ENCODE measurements at regions not wholly inside any gene's neighbourhood (a gene's known extent, or its start where the extent isn't known, plus 50 kb on each side); places are given as distances from the start of the nearest gene placed in this dataset.
"Not testable (repeated sequence)": the region's sequence is repeated elsewhere in the genome, so short reads cannot be mapped to it uniquely, and the experiment has no call there.

DNA sequence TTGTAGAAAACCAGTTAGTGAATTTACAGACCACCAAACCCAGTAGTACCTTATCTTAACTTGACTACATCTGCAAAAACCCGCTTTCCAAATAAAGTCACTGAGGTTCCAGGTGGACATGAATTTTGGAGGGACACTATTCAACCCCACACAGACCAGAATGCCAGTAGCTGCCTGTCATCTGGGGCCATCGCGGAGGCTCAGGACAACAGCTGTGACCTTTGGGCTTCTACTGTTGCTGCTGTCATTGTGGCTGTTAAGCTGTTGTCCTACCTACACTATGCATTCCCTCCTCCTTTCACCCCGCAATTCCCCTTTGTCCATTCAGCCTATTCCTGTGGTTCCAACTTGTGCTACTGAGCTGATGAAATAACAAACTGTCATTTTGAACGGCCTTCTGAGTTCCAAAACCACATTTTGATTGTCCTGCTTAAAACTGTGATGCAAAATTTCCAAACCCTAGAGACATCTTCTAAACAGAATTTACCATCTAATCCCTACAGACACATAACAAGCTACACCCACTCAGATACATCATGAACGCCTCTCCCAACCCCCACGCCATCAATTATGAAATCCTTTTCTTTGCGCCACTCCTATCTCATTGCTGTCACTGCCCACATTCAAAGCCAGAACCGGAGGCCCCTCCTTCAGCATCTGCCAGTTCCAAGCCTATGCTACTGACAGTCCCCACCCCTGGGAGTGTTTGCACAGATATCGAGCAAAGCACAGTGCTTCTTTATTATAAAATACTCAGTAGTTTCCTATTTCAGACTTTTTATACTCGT, 125.0 kb downstream of the C6orf118 start:
- no peaks in the 10 kb centered on the region for H3K9me3 Mint-ChIP-seq
- no peak overlapping the region for H3K4me3 Mint-ChIP-seq
- H3K36me3 Mint-ChIP-seq = no peaks in the 10 kb centered on the region
- H3K27ac Mint-ChIP-seq = no peak overlapping the region
- no peaks in the 10 kb centered on the region for H3K27me3 Mint-ChIP-seq
- H3K4me1 Mint-ChIP-seq = no peaks in the 10 kb centered on the region

DNA sequence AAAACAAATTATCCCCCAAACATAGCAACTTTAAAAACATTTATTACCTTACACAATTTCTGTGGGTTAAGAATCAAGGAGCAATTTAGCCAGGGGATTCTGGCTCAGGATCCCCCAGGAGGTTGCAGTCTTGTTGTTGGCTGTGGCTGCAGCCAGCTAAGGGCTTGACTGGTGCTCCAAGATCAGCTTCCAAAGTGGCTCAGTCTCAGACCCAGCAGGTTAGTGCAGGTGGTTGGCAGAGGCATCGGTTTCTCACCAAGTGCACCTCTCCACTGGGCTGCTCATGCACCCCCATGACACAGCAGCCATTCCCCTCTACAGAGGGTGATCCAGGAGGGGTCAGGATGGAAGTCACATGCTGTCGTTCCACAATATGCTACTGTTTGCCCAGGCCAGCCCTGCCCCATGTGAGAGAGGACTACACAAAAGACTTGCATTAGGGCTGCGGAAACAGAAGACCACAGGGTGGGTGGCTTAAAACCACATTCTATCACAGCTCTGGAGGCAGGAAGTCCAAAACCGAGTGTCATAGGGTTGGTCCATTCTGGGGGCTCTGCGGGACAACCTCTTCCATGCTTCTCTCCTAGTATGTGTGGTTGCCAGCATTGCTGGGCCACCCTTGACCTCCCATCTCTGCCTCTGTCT, 125.8 kb downstream of the C6orf118 start:
- Mint-ChIP-seq H3K9me3 (no peaks in the 10 kb centered on the region), H3K4me1 (no peaks in the 10 kb centered on the region), H3K27me3 (no peaks in the 10 kb centered on the region), H3K4me3 (no peak overlapping the region), H3K27ac (no peak overlapping the region), H3K36me3 (no peaks in the 10 kb centered on the region)

DNA sequence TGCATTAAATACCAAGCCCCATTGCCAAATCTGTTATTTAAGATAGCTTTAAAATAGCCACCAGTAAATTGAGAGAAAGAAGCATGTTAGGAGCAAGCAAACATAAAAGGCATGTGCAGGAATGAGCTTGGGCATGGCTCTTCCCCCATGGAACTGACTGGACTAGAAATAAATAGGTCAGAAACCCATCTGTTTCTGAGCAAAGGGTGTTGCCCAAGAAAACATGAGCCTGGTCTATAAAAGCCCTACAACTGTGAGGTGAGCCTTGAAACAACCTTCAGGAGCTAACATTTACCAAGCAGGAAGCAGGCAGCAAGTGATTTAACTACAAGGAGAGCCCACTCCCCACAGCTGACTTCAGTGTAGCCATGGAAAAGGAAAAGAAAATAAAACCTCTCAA, 126.3 kb downstream of the C6orf118 start:
- Mint-ChIP-seq H3K27ac (no peak overlapping the region), H3K27me3 (no peaks in the 10 kb centered on the region), H3K4me1 (no peaks in the 10 kb centered on the region), H3K36me3 (no peaks in the 10 kb centered on the region), H3K4me3 (no peak overlapping the region), H3K9me3 (no peaks in the 10 kb centered on the region)

DNA sequence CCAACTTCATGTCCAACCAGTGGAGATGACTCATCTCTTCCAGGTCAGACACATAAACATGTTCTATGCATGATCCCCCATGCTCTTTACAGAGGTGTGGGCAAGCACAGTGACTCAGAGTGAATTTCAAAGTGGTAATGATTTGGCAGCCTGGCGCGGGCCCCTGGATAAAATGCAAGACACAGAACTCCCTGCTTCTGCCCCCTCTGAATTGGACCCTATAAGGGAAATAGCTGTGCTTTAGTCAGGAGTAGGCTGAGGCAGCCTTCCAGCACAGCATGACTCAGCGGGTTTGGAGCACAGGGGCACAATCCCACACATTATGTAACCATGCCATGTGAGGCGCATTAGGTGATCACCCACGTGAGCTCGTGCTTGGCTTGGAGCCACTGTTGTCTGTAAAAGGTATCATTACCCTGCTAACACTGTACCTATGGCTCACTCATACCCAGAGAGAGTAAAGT, 127.4 kb downstream of the C6orf118 start:
- Mint-ChIP-seq H3K4me1 (no peaks in the 10 kb centered on the region), H3K36me3 (no peaks in the 10 kb centered on the region), H3K4me3 (no peak overlapping the region), H3K27ac (no peak overlapping the region), H3K27me3 (no peaks in the 10 kb centered on the region), H3K9me3 (no peaks in the 10 kb centered on the region)

DNA sequence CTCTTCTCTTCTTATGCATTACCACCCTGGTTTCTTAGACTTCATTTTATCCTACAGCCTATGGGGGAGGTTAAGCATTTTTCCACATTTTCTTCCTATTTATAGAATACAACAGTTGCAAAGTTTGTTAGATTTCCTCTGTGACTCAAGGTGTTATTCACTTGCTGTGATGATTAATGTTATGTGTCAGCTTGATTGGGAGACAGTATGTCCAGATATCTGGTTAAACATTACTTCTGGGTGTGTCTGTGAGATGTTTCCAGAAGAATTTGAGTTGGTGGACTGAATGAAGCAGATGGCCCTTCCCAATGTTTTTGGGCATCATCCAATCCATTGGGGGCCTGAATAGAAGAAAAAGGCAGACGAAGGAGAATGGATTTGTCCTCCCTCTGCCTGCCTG, 131.3 kb downstream of the C6orf118 start:
- Mint-ChIP-seq H3K27me3 (no peaks in the 10 kb centered on the region), H3K9me3 (peaks cover 8% of the 10 kb centered on the region), H3K27ac (no peak overlapping the region), H3K36me3 (no peaks in the 10 kb centered on the region), H3K4me3 (no peak overlapping the region), H3K4me1 (no peaks in the 10 kb centered on the region)

DNA sequence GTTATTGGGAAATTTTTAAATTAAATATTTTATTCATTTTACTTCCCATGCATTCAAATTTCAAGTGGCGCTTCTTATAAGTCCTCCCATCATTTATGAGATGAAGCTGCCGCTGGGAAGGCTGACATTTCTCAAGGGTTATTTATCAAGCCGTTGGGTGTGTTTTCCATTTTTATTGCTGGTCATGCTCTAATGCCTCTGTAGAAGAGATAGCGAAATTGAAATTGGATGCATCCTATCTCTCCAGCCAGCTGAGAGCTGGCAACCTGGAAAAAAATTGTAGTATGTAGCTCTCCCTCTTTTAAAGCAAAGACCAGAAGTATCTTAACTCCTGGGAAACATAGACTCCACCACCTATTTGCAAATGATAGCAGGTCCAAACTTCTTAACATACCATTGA, 135.9 kb downstream of the C6orf118 start:
- Mint-ChIP-seq H3K27me3 (no peaks in the 10 kb centered on the region), H3K36me3 (no peaks in the 10 kb centered on the region), H3K4me1 (no peaks in the 10 kb centered on the region), H3K4me3 (no peak overlapping the region), H3K9me3 (peaks cover 8% of the 10 kb centered on the region), H3K27ac (no peak overlapping the region)

DNA sequence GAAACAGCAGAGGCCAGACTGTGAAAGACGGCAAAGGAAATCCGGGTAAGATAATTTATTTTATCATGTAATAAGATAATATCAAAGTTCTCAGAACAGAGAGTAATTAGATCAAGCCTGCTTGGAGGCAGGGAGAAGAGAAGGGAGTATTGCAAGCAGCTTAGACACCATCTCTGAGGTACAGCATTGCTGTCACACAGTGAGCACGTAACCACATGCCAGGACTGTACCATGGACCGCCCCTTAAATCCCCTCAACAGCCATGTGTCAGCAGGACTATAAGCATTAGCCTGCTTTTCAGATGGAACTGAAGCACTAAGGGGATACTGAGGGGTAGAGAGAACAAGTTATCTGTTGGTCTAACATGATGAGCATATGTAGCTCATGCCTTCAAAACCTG, 141.5 kb downstream of the C6orf118 start:
- Mint-ChIP-seq H3K4me3 (no peak overlapping the region), H3K27me3 (no peaks in the 10 kb centered on the region), H3K27ac (no peak overlapping the region), H3K4me1 (no peaks in the 10 kb centered on the region), H3K36me3 (no peaks in the 10 kb centered on the region), H3K9me3 (peaks cover 14% of the 10 kb centered on the region)

DNA sequence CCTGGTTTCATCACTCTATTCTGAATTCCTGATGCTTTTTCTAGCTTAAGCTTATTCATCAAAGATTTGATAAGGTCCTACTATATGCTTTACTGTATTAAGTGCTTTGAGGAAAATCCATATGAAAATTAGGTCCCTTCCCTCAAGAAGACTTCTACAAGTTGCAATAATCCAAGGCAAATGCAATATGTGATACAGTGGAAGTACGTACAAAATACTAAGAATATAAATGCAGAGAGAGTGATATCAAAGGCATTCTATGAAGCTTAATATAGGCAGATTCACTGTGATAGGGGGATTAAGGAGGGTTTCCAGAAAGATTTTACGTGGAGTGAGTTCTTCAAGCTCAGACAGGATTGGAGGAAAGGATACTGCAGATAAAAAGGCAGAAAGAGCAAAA, 142.1 kb downstream of the C6orf118 start:
- Mint-ChIP-seq H3K4me1 (no peaks in the 10 kb centered on the region), H3K9me3 (peaks cover 14% of the 10 kb centered on the region), H3K27me3 (no peaks in the 10 kb centered on the region), H3K27ac (no peak overlapping the region), H3K4me3 (no peak overlapping the region), H3K36me3 (no peaks in the 10 kb centered on the region)

DNA sequence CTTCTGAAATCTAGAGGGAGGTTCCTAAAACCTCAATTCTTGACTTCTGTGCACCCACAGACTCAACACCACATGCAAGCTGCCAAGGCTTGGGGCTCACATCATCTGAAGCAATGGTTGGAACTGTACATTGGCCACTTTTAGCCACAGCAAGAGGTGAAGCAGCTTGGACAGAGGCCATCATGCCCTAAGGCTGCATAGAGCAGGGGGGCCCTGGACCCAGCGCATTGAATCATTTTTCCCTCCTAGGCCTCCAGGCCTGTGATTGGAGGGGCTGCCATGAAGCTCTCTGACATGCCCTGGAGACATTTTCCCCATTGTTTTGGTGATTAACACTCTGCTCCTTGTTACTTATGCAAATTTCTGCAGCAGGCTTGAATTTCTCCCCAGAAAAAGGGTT, 145.9 kb downstream of the C6orf118 start:
- no peaks in the 10 kb centered on the region for H3K27me3 Mint-ChIP-seq
- H3K36me3 Mint-ChIP-seq = no peaks in the 10 kb centered on the region
- peaks cover 14% of the 10 kb centered on the region for H3K9me3 Mint-ChIP-seq
- H3K4me3 Mint-ChIP-seq = no peak overlapping the region
- no peak overlapping the region for H3K27ac Mint-ChIP-seq
- no peaks in the 10 kb centered on the region for H3K4me1 Mint-ChIP-seq

DNA sequence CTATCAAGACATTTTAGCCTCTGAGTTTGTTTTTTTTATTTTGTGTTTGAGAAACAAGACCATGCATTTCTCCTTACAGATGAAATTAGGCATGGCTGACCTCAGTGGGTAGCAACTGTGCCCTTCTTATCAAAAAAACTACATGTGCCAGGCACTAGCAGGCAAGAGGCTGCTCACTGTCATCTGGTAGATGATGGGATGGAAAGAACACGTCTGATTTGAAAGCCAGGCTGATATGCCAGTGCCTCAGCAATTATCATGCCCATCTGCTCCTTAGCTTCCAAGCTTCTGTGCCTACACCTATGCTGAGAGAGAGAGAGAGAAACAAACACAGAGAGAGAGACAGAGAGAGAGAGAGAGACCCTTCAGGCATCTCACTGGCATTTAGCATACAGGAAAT, 149.9 kb downstream of the C6orf118 start:
- Mint-ChIP-seq H3K27ac (no peak overlapping the region), H3K4me1 (no peaks in the 10 kb centered on the region), H3K4me3 (no peak overlapping the region), H3K27me3 (no peaks in the 10 kb centered on the region), H3K9me3 (peaks cover 5% of the 10 kb centered on the region), H3K36me3 (no peaks in the 10 kb centered on the region)

DNA sequence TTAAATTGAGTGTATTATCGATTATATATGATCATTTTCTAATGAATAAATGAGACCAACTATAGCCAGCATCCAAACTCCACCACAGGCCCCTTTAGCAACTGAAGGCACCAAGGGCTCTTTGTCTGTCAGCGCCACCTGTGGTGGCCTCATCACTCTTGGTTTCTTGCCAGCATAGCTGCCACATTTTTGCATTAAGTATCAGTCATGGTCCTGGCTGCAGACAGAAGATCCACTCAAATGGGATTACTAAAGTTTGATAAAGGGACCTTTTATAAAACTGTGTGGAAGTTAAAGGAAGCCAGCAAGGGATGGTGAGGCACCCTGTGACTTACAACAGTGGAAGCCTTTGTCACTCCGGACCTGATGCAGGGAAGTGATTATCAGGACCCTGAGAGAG, 162.9 kb downstream of the C6orf118 start:
- Mint-ChIP-seq H3K36me3 (no peaks in the 10 kb centered on the region), H3K4me1 (no peaks in the 10 kb centered on the region), H3K27ac (no peak overlapping the region), H3K27me3 (no peaks in the 10 kb centered on the region), H3K4me3 (no peak overlapping the region), H3K9me3 (peaks cover 7% of the 10 kb centered on the region)

DNA sequence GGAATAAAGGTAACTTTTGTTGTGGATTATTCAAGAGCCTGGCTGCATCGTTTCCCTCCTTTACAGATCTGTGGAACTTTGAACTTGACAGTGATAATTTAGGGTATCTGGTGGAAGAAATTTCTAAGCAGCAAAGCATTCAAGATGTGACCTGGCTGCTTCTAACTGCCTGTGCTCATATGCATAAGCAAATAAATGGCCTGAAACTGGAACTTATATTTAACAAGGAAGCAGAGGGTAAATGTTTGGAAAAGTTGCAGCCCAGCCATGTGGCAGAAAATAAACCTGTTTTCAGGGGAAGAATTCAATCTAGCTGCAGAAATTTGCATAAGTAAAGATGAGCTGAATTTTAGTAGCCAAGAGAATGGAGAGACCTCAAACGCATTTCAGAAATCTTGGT, 173.5 kb downstream of the C6orf118 start:
- peaks cover 1% of the 10 kb centered on the region for H3K36me3 Mint-ChIP-seq
- H3K9me3 Mint-ChIP-seq = peaks cover 10% of the 10 kb centered on the region
- no peaks in the 10 kb centered on the region for H3K4me1 Mint-ChIP-seq
- no peak overlapping the region for H3K4me3 Mint-ChIP-seq
- H3K27me3 Mint-ChIP-seq = no peaks in the 10 kb centered on the region
- no peak overlapping the region for H3K27ac Mint-ChIP-seq

DNA sequence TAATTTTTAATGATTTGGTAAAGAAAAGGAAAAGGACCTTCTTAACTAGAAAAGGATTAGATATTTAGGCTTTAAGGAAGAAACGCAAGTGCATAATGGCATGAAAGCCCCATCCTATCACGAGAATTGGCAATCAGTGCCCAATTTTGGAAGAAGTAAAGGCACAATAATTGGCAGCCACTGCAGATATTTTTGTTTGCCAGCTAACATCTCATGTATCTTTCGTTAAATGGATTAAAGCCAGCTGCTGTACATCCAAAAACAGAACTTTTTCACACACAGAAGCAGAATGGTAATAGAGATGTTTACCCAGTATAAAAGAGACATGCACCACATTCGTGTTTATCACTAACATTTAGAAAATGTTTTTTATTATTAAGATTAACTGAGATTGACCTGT, 180.3 kb downstream of the C6orf118 start:
- H3K9me3 Mint-ChIP-seq = peaks cover 6% of the 10 kb centered on the region
- H3K27ac Mint-ChIP-seq = no peak overlapping the region
- H3K4me1 Mint-ChIP-seq = no peaks in the 10 kb centered on the region
- H3K36me3 Mint-ChIP-seq = no peaks in the 10 kb centered on the region
- no peak overlapping the region for H3K4me3 Mint-ChIP-seq
- H3K27me3 Mint-ChIP-seq = no peaks in the 10 kb centered on the region

DNA sequence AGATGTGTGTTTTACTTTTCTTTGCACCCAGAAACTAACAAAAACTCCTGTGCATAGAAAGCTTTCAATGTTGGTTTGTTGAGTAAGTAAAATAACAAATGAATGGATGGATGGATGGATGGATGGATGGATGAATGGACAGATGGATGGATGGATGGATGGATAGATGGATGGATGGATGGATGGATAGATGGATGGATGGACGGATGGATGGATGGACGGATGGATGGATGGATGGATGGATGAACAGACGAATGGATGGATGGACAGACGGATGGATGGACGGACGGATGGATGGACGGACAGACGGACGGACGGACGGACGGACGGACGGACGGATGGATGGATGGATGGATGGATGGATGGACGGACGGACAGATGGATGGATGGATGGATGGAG, 181.7 kb downstream of the C6orf118 start:
- H3K9me3 Mint-ChIP-seq, H3K4me1 Mint-ChIP-seq, H3K4me3 Mint-ChIP-seq, H3K27me3 Mint-ChIP-seq, H3K36me3 Mint-ChIP-seq, H3K27ac Mint-ChIP-seq: not testable (repeated sequence)

DNA sequence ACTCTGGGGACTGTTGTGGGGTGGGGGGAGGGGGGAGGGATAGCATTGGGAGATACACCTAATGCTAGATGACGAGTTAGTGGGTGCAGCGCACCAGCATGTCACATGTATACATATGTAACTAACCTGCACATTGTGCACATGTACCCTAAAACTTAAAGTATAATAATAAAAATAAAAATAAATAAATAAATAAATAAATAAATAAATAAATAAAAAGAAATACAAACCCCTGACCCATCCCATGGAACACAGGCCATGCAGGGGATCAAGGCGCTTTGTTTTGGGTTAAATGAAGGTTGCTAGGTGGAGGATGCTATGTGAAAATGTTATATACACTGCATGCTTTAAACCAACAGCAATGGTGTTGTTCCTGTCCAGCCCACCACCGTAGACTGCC, 184.7 kb downstream of the C6orf118 start:
- not testable (repeated sequence) for H3K27me3 Mint-ChIP-seq, H3K9me3 Mint-ChIP-seq, H3K4me3 Mint-ChIP-seq, H3K4me1 Mint-ChIP-seq, H3K36me3 Mint-ChIP-seq, H3K27ac Mint-ChIP-seq

DNA sequence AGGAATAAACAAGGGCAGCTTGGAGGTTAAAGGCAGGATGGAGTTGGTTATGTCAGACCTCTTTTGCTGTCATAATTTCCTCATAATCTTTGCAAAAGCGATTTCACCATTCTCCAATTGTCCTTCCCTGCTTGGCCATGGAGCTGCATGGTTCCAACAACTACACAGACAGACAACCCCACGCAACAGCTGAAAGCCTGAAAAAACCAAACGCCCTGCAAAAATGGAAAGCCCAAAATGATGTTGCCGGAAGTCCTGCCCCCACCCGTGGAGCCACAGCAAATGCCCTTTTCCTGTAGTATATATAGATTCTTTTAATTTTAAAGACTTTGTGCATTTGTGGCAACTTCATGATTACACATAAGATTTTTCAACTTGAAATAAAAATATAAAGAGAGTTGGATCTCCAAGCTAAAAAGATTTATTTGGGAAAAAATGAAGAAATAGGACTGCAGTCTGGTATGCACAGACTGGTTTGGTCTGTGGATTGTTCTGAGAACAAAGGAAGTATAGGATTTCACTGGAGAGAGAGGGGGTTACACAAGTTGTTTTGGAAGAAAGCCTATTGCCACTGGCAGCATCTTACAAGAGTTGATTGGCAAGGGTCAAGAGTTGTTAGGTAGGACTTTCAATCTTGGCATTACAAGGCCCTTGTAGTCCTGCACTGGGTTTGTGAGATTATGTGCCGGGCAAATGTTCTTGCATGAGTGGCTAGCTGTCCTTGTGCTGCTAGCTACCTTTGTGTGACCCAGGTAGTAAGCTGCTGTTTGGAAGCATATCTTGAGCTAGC, 190.0 kb downstream of the C6orf118 start:
- Mint-ChIP-seq H3K27me3 (no peaks in the 10 kb centered on the region), H3K9me3 (peaks cover 8% of the 10 kb centered on the region), H3K36me3 (no peaks in the 10 kb centered on the region), H3K4me1 (no peaks in the 10 kb centered on the region), H3K27ac (no peak overlapping the region), H3K4me3 (no peak overlapping the region)
